ENCODE measurements at regions not wholly inside any gene's neighbourhood (a gene's known extent, or its start where the extent isn't known, plus 50 kb on each side); places are given as distances from the start of the nearest gene placed in this dataset.

GRCh38 chr6:56851541-56852259 lies 103.2 kb upstream of the BEND6 start:
- no peaks in the 10 kb centered on the region for H3K36me3 ChIP-seq
- peak; percentile 87 for ATAC-seq
- TF ChIP-seq POLR2A (IDR thresholded peaks at IDR 0.05) (no peak), POLR2AphosphoS5 (IDR thresholded peaks at IDR 0.05) (no peak), CTCF (IDR thresholded peaks at IDR 0.05) (peak; percentile 38 to 75 (median 72)), EP300 (IDR thresholded peaks at IDR 0.05) (no peak)
- H3K4me1 ChIP-seq, result peaks cover 0 to 32% (median 0%) of the 10 kb centered on the region in 3 donors
- H3K9me3 ChIP-seq, result no peaks in the 10 kb centered on the region
- 2 to 3% methylated on average over 11 to 14 of the region's 17 CpGs for WGBS, 2 donors (ENCODE audit: low coverage in 1 of 2)
- H3K27ac ChIP-seq, result peak overlapping the region; percentile 3 to 71 (median 57)
- peak overlapping the region; percentile 39 to 54 for H3K4me3 ChIP-seq
- H3K27me3 ChIP-seq, result no peaks in the 10 kb centered on the region

- WGBS, 2 donors (ENCODE audit: low coverage in 1 of 2), result 3 to 11% methylated on average over 8 of the region's 9 CpGs
- no peak for TF ChIP-seq POLR2A (IDR thresholded peaks at IDR 0.05)
- no peaks in the 10 kb centered on the region for H3K36me3 ChIP-seq
- no peaks in the 10 kb centered on the region for H3K27me3 ChIP-seq
- H3K4me3 ChIP-seq, result peak overlapping the region; percentile 39 to 54
- H3K9me3 ChIP-seq, result no peaks in the 10 kb centered on the region
- H3K27ac ChIP-seq, result peak overlapping the region in 3 of 4 donors; percentile 56 to 71 (median 58)
- ATAC-seq, result peak; percentile 31
- peaks cover 0 to 28% (median 0%) of the 10 kb centered on the region in 3 donors for H3K4me1 ChIP-seq
Observed at GRCh38 chr6:56851074-56851473, 103.8 kb upstream of the BEND6 start.

- H3K4me3 ChIP-seq, result peak overlapping the region; percentile 39 to 54
- H3K27ac ChIP-seq, result peak overlapping the region in 3 of 4 donors; percentile 56 to 71 (median 58)
- no peaks in the 10 kb centered on the region for H3K9me3 ChIP-seq
- no peaks in the 10 kb centered on the region for H3K36me3 ChIP-seq
- 47 to 54% methylated on average over 4 of the region's 4 CpGs for WGBS, 2 donors (ENCODE audit: low coverage in 1 of 2)
- no peaks in the 10 kb centered on the region for H3K27me3 ChIP-seq
- H3K4me1 ChIP-seq, result peaks cover 0 to 27% (median 0%) of the 10 kb centered on the region in 3 donors
- ATAC-seq, result no peak
- TF ChIP-seq CTCF (IDR thresholded peaks at IDR 0.05) (no peak), EP300 (IDR thresholded peaks at IDR 0.05) (no peak), POLR2AphosphoS5 (IDR thresholded peaks at IDR 0.05) (no peak), POLR2A (IDR thresholded peaks at IDR 0.05) (no peak)
Observed at GRCh38 chr6:56850626-56851025, 104.3 kb upstream of the BEND6 start.

GRCh38 chr6:56849896-56850295 lies 105.0 kb upstream of the BEND6 start:
- no peak for ATAC-seq
- 76% methylated on average over 2 of the region's 4 CpGs; no CpG with 5 or more reads in 1 of the 2 donors for WGBS, 2 donors (ENCODE audit: low coverage in 1 of 2)
- peak overlapping the region in 1 of 2 donors; percentile 54 for H3K4me3 ChIP-seq
- no peak for TF ChIP-seq EP300 (IDR thresholded peaks at IDR 0.05)
- TF ChIP-seq CTCF (IDR thresholded peaks at IDR 0.05), result no peak
- no peak for TF ChIP-seq POLR2A (IDR thresholded peaks at IDR 0.05)
- TF ChIP-seq POLR2AphosphoS5 (IDR thresholded peaks at IDR 0.05), result no peak
- H3K4me1 ChIP-seq, result peaks cover 0 to 27% (median 0%) of the 10 kb centered on the region in 3 donors
- no peaks in the 10 kb centered on the region for H3K36me3 ChIP-seq
- no peaks in the 10 kb centered on the region for H3K9me3 ChIP-seq
- H3K27ac ChIP-seq, result peak overlapping the region in 1 of 4 donors; percentile 71
- no peaks in the 10 kb centered on the region for H3K27me3 ChIP-seq

GRCh38 chr6:56848105-56848504 lies 106.8 kb upstream of the BEND6 start:
- Histone ChIP-seq H3K36me3 (no peaks in the 10 kb centered on the region), H3K9me3 (no peaks in the 10 kb centered on the region), H3K27me3 (no peaks in the 10 kb centered on the region), H3K4me1 (peaks cover 0 to 32% (median 0%) of the 10 kb centered on the region in 3 donors), H3K4me3 (no peak overlapping the region), H3K27ac (no peak overlapping the region)
- ATAC-seq, result no peak
- TF ChIP-seq POLR2A (IDR thresholded peaks at IDR 0.05), result no peak
- no peak for TF ChIP-seq EP300 (IDR thresholded peaks at IDR 0.05)
- no peak for TF ChIP-seq CTCF (IDR thresholded peaks at IDR 0.05)
- TF ChIP-seq POLR2AphosphoS5 (IDR thresholded peaks at IDR 0.05), result no peak
